CD14-positive monocyte (primary cell): ENCODE measurements at regions not wholly inside any gene's neighbourhood (a gene's known extent, or its start where the extent isn't known, plus 50 kb on each side); places are given as distances from the start of the nearest gene placed in this dataset.

Experiments used
- DNase-seq, 3 donors: peaks; one replicate each; pipeline ENCODE4 v3.0.0-alpha.2; 2011 to 2022
- H2AFZ ChIP-seq: 2 replicates; pipeline ENCODE4 v1.6.0; 2012; ENCODE audit warnings: mild to moderate bottlenecking, low read depth, low read length, inconsistent platforms; ENCODE audit not compliant: insufficient read depth, poor library complexity, severe bottlenecking
- H3K27ac ChIP-seq, 2 donors: 1 replicate in 1 of 2; 2 replicates in 1 of 2; pipeline ENCODE4 v1.5.1; 2012 to 2013; ENCODE audit warnings: low read length in 2 of 2, control low read depth in 1 of 2, inconsistent platforms in 1 of 2, low read depth in 1 of 2, mild to moderate bottlenecking in 1 of 2
- H3K27me3 ChIP-seq, 2 donors: one replicate each; pipeline versions ENCODE4 v1.6.0 to v1.6.1; 2011 to 2013; ENCODE audit warnings: low read length in 2 of 2; ENCODE audit not compliant: control insufficient read depth in 2 of 2, insufficient read depth in 2 of 2
- H3K36me3 ChIP-seq, 2 donors: replicated peaks in 1 of 2; 1 replicate in 1 of 2; 2 replicates in 1 of 2; pipeline versions ENCODE4 v1.5.1 to v1.6.1; 2012 to 2013; ENCODE audit warnings: low read length in 2 of 2, control low read depth in 1 of 2, inconsistent platforms in 1 of 2, mild to moderate bottlenecking in 1 of 2; ENCODE audit not compliant: insufficient read depth in 2 of 2, control insufficient read depth in 1 of 2
- H3K4me1 ChIP-seq, 2 donors: 1 replicate in 1 of 2; 2 replicates in 1 of 2; pipeline versions ENCODE4 v1.5.1 to v1.6.1; 2012 to 2013; ENCODE audit warnings: low read length in 2 of 2, control low read depth in 1 of 2, inconsistent platforms in 1 of 2, mild to moderate bottlenecking in 1 of 2, moderate library complexity in 1 of 2; ENCODE audit not compliant: insufficient read depth in 2 of 2, control insufficient read depth in 1 of 2
- H3K4me2 ChIP-seq: replicated peaks from 2 replicates; pipeline ENCODE3; 2012; ENCODE audit warnings: low read length, moderate library complexity, mild to moderate bottlenecking; ENCODE audit not compliant: poor library complexity, severe bottlenecking; ENCODE audit errors: extremely low read depth
- H3K4me3 ChIP-seq, 3 experiments: fragments of 200-600 bp in 1 of 3; sonication (generic) in 1 of 3; replicated peaks in 1 of 3; 1 replicate in 2 of 3; 2 replicates in 1 of 3; pipeline ENCODE4 v1.5.1; 2011 to 2013; ENCODE audit warnings: low read length in 3 of 3, mild to moderate bottlenecking in 3 of 3, control low read depth in 2 of 3, low read depth in 2 of 3, inconsistent platforms in 1 of 3, moderate library complexity in 1 of 3
- H3K79me2 ChIP-seq: 2 replicates; pipeline ENCODE4 v1.6.0; 2012; ENCODE audit warnings: mild to moderate bottlenecking, control low read depth, inconsistent platforms, low read length, moderate library complexity; ENCODE audit not compliant: insufficient read depth
- H3K9ac ChIP-seq: 2 replicates; pipeline ENCODE4 v1.6.0; 2017; ENCODE audit warnings: low read length, mild to moderate bottlenecking; ENCODE audit not compliant: insufficient read depth, poor library complexity, severe bottlenecking
- H3K9me3 ChIP-seq, 2 donors: replicated peaks in 1 of 2; 1 replicate in 1 of 2; 2 replicates in 1 of 2; pipeline versions ENCODE4 v1.5.1 to v1.6.1; 2012 to 2013; ENCODE audit warnings: low read length in 2 of 2, control low read depth in 1 of 2; ENCODE audit not compliant: control insufficient read depth in 1 of 2, insufficient read depth in 1 of 2
- H4K20me1 ChIP-seq: 2 replicates; pipeline ENCODE4 v1.6.0; 2012; ENCODE audit warnings: mild to moderate bottlenecking, low read length, control low read depth, moderate library complexity; ENCODE audit not compliant: insufficient read depth
- H3K27ac Mint-ChIP-seq, 7 donors: one replicate each; pipeline ENCODE4 v1.8.0; 2020; ENCODE audit warnings: mild to moderate bottlenecking in 7 of 7, mixed read lengths in 7 of 7, moderate library complexity in 6 of 7, inconsistent platforms in 2 of 7
- H3K27me3 Mint-ChIP-seq, 3 donors: one replicate each; pipeline ENCODE4 v1.8.0; 2021 to 2022; ENCODE audit warnings: low read depth in 3 of 3, mild to moderate bottlenecking in 3 of 3, mixed read lengths in 3 of 3, moderate library complexity in 3 of 3, inconsistent platforms in 1 of 3
- H3K36me3 Mint-ChIP-seq, 2 donors: one replicate each; pipeline ENCODE4 v1.8.0; 2020; ENCODE audit warnings: mixed read lengths in 2 of 2, inconsistent platforms in 1 of 2, mild to moderate bottlenecking in 1 of 2
- H3K4me1 Mint-ChIP-seq: one replicate; pipeline ENCODE4 v1.8.0; 2020; ENCODE audit warnings: mild to moderate bottlenecking, mixed read lengths
- H3K4me3 Mint-ChIP-seq, 2 donors: one replicate each; pipeline ENCODE4 v1.8.0; 2020; ENCODE audit warnings: mild to moderate bottlenecking in 2 of 2, mixed read lengths in 2 of 2, moderate library complexity in 1 of 2
- H3K9me3 Mint-ChIP-seq, 7 donors: one replicate each; pipeline ENCODE4 v1.8.0; 2020 to 2022; ENCODE audit warnings: mixed read lengths in 7 of 7, mild to moderate bottlenecking in 6 of 7, moderate library complexity in 6 of 7, inconsistent platforms in 2 of 7
- CTCF ChIP-seq: fragments of 200-600 bp; IDR thresholded peaks from one replicate; pipeline ENCODE4 v1.8.0; 2022; ENCODE audit warnings: antibody characterized with exemption, mild to moderate bottlenecking
- WGBS: methylation state at CpG from one replicate; pipeline ENCODE4 v1.1.5; 2013; ENCODE audit warnings: missing lambda C conversion rate; ENCODE audit not compliant: insufficient coverage; 5-methylcytosine and 5-hydroxymethylcytosine counted together
- intact Hi-C, 2 donors: fragments of 100-400 bp; cut with micrococcal nuclease; formaldehyde crosslinking; loops; one replicate each; pipeline versions ENCODE4 v1.15.0 to v1.15.1; 2023

GRCh38 chr6:20348041-20348440, 53.6 kb upstream of the E2F3 start:
- no peak overlapping the region for H3K4me3 Mint-ChIP-seq
- DNase-seq, result no peak
- H3K27ac Mint-ChIP-seq, result no peak overlapping the region
- Histone ChIP-seq H4K20me1 (no peaks in the 10 kb centered on the region), H3K79me2 (no peaks in the 10 kb centered on the region), H3K9me3 (peaks cover 18 to 23% of the 10 kb centered on the region in 2 donors), H2AFZ (no peak overlapping the region), H3K36me3 (no peaks in the 10 kb centered on the region), H3K4me3 (no peak overlapping the region), H3K4me1 (no peaks in the 10 kb centered on the region), H3K4me2 (no peak overlapping the region), H3K27me3 (no peaks in the 10 kb centered on the region), H3K9ac (no peak overlapping the region), H3K27ac (no peak overlapping the region)
- intact Hi-C loops, result no loop called here
- peaks cover 2 to 5% (median 3%) of the 10 kb centered on the region in 3 donors for H3K27me3 Mint-ChIP-seq
- no peak for TF ChIP-seq CTCF
- H3K4me1 Mint-ChIP-seq, result peaks cover 2% of the 10 kb centered on the region
- 95% methylated on average over 2 of the region's 3 CpGs for WGBS
- H3K36me3 Mint-ChIP-seq, result peaks cover 0 to 2% of the 10 kb centered on the region in 2 donors
- H3K9me3 Mint-ChIP-seq, result peaks cover 17 to 44% (median 27%) of the 10 kb centered on the region in 7 donors

- no peak overlapping the region for H3K27ac Mint-ChIP-seq
- WGBS, result 100% methylated on average over 1 of the region's 4 CpGs
- H3K27me3 Mint-ChIP-seq, result peaks cover 2 to 5% (median 3%) of the 10 kb centered on the region in 3 donors
These were observed 52.5 kb upstream of the E2F3 start for GRCh38 chr6:20349225-20349624.

More at GRCh38 chr6:20349225-20349624, 52.5 kb upstream of the E2F3 start:
- Histone ChIP-seq H2AFZ (no peak overlapping the region), H4K20me1 (no peaks in the 10 kb centered on the region), H3K9me3 (peaks cover 24 to 27% of the 10 kb centered on the region in 2 donors), H3K27me3 (no peaks in the 10 kb centered on the region), H3K9ac (no peak overlapping the region), H3K36me3 (no peaks in the 10 kb centered on the region), H3K4me3 (no peak overlapping the region), H3K4me2 (no peak overlapping the region), H3K4me1 (no peaks in the 10 kb centered on the region), H3K79me2 (no peaks in the 10 kb centered on the region), H3K27ac (no peak overlapping the region)
- intact Hi-C loops, result no loop called here
- no peak for DNase-seq
- peaks cover 2% of the 10 kb centered on the region for H3K4me1 Mint-ChIP-seq
- H3K4me3 Mint-ChIP-seq, result no peak overlapping the region
- peaks cover 21 to 52% (median 34%) of the 10 kb centered on the region in 7 donors for H3K9me3 Mint-ChIP-seq
- peaks cover 0 to 4% of the 10 kb centered on the region in 2 donors for H3K36me3 Mint-ChIP-seq
- no peak for TF ChIP-seq CTCF
